ENCODE measurements at regions not wholly inside any gene's neighbourhood (a gene's known extent, or its start where the extent isn't known, plus 50 kb on each side); places are given as distances from the start of the nearest gene placed in this dataset.

DNA sequence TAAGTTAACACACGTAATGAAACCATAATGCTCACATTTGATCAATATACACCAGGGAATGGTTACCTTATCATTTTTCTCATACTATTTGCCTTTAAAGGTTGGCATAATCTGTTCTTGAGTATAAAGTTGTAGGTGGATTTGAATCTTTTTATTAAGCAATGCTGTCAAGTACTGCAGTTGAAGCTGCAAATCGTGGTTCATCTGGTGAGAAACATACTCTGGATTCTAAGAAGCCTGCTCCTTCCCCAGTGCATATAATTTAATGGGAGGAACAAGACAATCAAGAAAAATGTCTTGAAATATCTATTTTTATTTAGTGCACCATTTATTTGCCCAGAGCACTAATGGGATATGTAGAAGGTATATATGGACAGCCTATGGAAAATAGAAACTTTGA lies 68.7 kb upstream of the DLX6 start:
- H3K4me1 ChIP-seq (ENCODE audit: insufficient read depth, low read length) = no peaks in the 10 kb centered on the region
- H2BK12ac ChIP-seq (ENCODE audit: insufficient read length, low read depth, low read length) = no peak overlapping the region
- H3K79me1 ChIP-seq (ENCODE audit: insufficient read depth, low read depth, low read length, poor library complexity, severe bottlenecking) = no peaks in the 10 kb centered on the region
- H3K9me3 Mint-ChIP-seq = no peaks in the 10 kb centered on the region
- no peak overlapping the region for H2AFZ ChIP-seq (ENCODE audit: low read length)
- H2BK15ac ChIP-seq (ENCODE audit: low read depth, low read length) = no peak overlapping the region
- no peak overlapping the region for H4K91ac ChIP-seq (ENCODE audit: insufficient read length, low read depth, low read length)
- no peak overlapping the region for H3K4me3 Mint-ChIP-seq
- no peak overlapping the region for H3T11ph ChIP-seq (ENCODE audit: low read length)
- H2AK5ac ChIP-seq (ENCODE audit: insufficient read length, low read length) = no peak overlapping the region
- no peaks in the 10 kb centered on the region for H3K36me3 Mint-ChIP-seq (ENCODE audit: insufficient read depth in 1 of 3, low read depth in 3 of 3)
- H4K5ac ChIP-seq (ENCODE audit: insufficient read length, low read depth, low read length) = no peak overlapping the region
- H3K4me2 ChIP-seq (ENCODE audit: insufficient read depth, insufficient read length, low read length) = no peak overlapping the region
- H3K27ac Mint-ChIP-seq = no peak overlapping the region
- H3K14ac ChIP-seq (ENCODE audit: insufficient read depth, low read length) = no peak overlapping the region
- H3K56ac ChIP-seq (ENCODE audit: insufficient read length, low read depth, low read length) = no peak overlapping the region
- no peak overlapping the region for H2BK20ac ChIP-seq (ENCODE audit: low read depth, low read length, poor library complexity, severe bottlenecking)
- peaks cover 4% of the 10 kb centered on the region for H3K27me3 Mint-ChIP-seq (ENCODE audit: low read depth)
- H4K8ac ChIP-seq (replicated peaks; ENCODE audit: insufficient read length, low read depth, low read length) = no peak overlapping the region
- 0 out of 4 replicates have a peak, but pooled peaks cover 0 to 3% of the 10 kb centered on the region in 2 experiments for H3K4me1 Mint-ChIP-seq
- no peak for DNase-seq
- H3K27ac ChIP-seq (ENCODE audit: insufficient read length, low read depth, low read length) = no peak overlapping the region
- H3K4ac ChIP-seq (ENCODE audit: low read depth, low read length) = no peak overlapping the region
- no peaks in the 10 kb centered on the region for H3K27me3 ChIP-seq (ENCODE audit: insufficient read depth, low read length)
- no peaks in the 10 kb centered on the region for H4K20me1 ChIP-seq (ENCODE audit: control insufficient read depth, insufficient read depth, insufficient read length)
- no peak overlapping the region for H3K18ac ChIP-seq (ENCODE audit: insufficient read length, low read depth, low read length)
- H3K23me2 ChIP-seq (ENCODE audit: insufficient read length, low read depth, low read length, poor library complexity, severe bottlenecking) = no peaks in the 10 kb centered on the region
- TF ChIP-seq, protein P1, sequence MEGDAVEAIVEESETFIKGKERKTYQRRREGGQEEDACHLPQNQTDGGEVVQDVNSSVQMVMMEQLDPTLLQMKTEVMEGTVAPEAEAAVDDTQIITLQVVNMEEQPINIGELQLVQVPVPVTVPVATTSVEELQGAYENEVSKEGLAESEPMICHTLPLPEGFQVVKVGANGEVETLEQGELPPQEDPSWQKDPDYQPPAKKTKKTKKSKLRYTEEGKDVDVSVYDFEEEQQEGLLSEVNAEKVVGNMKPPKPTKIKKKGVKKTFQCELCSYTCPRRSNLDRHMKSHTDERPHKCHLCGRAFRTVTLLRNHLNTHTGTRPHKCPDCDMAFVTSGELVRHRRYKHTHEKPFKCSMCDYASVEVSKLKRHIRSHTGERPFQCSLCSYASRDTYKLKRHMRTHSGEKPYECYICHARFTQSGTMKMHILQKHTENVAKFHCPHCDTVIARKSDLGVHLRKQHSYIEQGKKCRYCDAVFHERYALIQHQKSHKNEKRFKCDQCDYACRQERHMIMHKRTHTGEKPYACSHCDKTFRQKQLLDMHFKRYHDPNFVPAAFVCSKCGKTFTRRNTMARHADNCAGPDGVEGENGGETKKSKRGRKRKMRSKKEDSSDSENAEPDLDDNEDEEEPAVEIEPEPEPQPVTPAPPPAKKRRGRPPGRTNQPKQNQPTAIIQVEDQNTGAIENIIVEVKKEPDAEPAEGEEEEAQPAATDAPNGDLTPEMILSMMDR (conservative IDR thresholded peaks at IDR 0.05) = no peak
- no peak overlapping the region for H2BK120ac ChIP-seq (ENCODE audit: low read depth, low read length, poor library complexity, severe bottlenecking)
- H3K23ac ChIP-seq (ENCODE audit: insufficient read length, low read depth, low read length) = no peak overlapping the region
- no peaks in the 10 kb centered on the region for H3K79me2 ChIP-seq (ENCODE audit: insufficient read depth, low read length)
- WGBS (ENCODE audit: extremely low coverage, insufficient read length, low lambda C conversion rate) = no CpG with 5 or more reads among the region's 2 CpGs
- H3K9me3 ChIP-seq (ENCODE audit: control insufficient read depth, low read depth, low read length) = no peaks in the 10 kb centered on the region
- H2BK5ac ChIP-seq (ENCODE audit: insufficient read length, low read length) = no peak overlapping the region
- no peak overlapping the region for H3K9ac ChIP-seq (ENCODE audit: extremely low read depth, insufficient read length, low read length)
